ENCODE measurements at regions not wholly inside any gene's neighbourhood (a gene's known extent, or its start where the extent isn't known, plus 50 kb on each side); places are given as distances from the start of the nearest gene placed in this dataset.

DNA sequence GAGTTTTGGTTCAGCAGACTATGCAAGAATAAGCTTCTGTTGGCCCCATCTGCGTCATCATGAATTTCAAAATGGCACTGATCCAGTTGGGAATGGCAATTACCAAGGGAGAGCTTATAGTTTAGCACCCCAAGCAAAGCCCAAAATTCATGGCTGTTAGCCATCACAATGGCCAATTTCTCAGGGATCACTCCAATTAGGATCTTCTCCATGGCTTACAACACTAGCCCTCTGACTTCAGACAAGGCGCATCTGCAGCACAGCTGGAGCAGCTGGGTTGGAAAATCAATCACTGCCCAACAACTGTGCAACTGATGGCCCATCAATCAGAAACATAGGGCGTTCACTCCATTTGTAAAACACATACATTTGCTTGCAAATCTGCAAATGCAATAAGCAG, 273.6 kb downstream of the SRBD1 start:
- Mint-ChIP-seq H3K9me3 (no peaks in the 10 kb centered on the region), H3K36me3 (no peaks in the 10 kb centered on the region), H3K4me3 (no peak overlapping the region), H3K4me1 (no peaks in the 10 kb centered on the region), H3K27ac (no peak overlapping the region), H3K27me3 (peaks cover under 1% of the 10 kb centered on the region)
- DNase-seq, result no peak

DNA sequence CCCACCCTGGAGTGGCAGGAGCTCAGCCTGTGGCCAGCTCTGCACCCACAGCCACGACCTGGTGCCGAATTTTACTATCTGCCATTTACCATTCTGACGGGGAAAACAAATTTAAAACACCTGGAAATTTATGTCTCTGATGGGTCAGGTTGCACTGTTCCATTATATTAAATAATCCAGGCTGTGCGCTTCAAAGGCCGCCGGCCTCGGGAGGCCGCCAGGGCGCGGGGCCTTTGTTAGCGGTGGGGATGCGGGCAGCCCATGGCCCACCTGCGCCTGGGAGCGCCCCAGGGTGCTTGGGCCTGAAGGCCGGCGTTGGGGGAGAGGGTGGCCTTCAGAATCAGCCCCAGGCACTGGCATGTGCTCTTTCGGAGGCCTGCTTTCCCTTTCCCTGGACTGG, 276.9 kb downstream of the SRBD1 start:
- no peaks in the 10 kb centered on the region for H3K4me1 Mint-ChIP-seq
- no peaks in the 10 kb centered on the region for H3K9me3 Mint-ChIP-seq
- no peak for DNase-seq
- no peaks in the 10 kb centered on the region for H3K36me3 Mint-ChIP-seq
- no peak overlapping the region for H3K4me3 Mint-ChIP-seq
- H3K27me3 Mint-ChIP-seq, result no peaks in the 10 kb centered on the region
- no peak overlapping the region for H3K27ac Mint-ChIP-seq

DNA sequence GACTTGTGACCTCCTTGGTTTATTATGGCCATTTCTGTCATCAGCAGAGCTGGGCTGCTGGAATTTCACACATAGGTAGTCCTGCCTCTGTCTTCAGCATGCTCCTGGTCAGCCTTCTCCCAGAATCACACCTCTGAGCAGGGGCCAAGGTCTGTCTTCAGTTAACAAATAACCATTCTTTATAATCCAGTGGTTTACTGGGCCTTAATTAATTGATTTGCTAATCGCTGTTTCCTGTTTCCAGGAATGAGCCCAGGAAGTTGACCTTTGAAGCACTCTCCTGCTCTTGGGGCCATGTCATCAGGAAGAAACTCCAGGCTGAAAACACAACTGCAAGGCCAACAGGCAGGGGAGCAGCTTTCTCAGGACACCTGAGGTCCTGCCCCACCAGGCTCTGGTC, 278.5 kb downstream of the SRBD1 start:
- Mint-ChIP-seq H3K4me1 (no peaks in the 10 kb centered on the region), H3K4me3 (no peak overlapping the region), H3K9me3 (no peaks in the 10 kb centered on the region), H3K36me3 (no peaks in the 10 kb centered on the region), H3K27me3 (peaks cover 2% of the 10 kb centered on the region), H3K27ac (no peak overlapping the region)
- DNase-seq, result no peak

DNA sequence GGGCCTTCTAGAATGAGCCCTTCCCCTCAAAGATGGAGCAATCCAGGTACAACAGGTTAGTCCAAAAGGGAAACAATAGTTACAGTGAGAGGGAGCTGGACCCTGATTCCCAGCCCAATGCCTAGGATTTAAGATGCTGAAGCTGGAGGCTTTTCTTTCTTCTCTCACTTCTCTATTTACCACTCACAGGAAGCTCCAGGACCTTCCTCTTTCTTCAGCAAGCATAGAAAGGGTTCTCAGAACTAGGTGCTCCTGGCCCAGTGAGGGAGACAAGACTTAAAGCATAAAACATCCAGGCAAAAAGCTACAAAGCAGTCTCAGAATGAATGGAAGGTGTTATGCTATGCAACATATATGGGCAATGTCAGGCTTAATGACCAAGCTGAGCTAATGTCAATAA, 279.0 kb downstream of the SRBD1 start:
- Mint-ChIP-seq H3K4me3 (no peak overlapping the region), H3K36me3 (no peaks in the 10 kb centered on the region), H3K4me1 (no peaks in the 10 kb centered on the region), H3K9me3 (no peaks in the 10 kb centered on the region), H3K27me3 (peaks cover 4% of the 10 kb centered on the region), H3K27ac (no peak overlapping the region)
- no peak for DNase-seq

DNA sequence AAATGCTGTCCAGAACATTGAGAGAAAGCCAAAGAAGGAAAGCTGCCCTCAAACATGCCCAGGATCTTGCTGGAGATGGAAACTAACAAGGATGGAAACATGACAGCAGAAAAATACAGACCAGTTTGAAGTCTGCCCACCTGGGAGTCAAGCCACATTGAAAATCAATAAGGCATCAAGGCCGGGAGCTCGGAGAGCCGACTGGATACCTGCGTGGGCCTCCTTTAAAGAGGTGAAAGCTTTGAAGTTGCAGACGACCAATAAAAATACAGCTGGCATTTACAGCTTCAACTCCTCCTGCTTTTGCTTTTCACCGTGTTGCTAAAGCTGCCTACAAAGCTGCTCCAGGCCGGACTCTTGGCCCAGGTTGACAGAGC, 279.7 kb downstream of the SRBD1 start:
- H3K27ac Mint-ChIP-seq, result no peak overlapping the region
- DNase-seq, result no peak
- no peaks in the 10 kb centered on the region for H3K36me3 Mint-ChIP-seq
- H3K27me3 Mint-ChIP-seq, result peaks cover 4% of the 10 kb centered on the region
- H3K9me3 Mint-ChIP-seq, result no peaks in the 10 kb centered on the region
- H3K4me1 Mint-ChIP-seq, result no peaks in the 10 kb centered on the region
- no peak overlapping the region for H3K4me3 Mint-ChIP-seq

DNA sequence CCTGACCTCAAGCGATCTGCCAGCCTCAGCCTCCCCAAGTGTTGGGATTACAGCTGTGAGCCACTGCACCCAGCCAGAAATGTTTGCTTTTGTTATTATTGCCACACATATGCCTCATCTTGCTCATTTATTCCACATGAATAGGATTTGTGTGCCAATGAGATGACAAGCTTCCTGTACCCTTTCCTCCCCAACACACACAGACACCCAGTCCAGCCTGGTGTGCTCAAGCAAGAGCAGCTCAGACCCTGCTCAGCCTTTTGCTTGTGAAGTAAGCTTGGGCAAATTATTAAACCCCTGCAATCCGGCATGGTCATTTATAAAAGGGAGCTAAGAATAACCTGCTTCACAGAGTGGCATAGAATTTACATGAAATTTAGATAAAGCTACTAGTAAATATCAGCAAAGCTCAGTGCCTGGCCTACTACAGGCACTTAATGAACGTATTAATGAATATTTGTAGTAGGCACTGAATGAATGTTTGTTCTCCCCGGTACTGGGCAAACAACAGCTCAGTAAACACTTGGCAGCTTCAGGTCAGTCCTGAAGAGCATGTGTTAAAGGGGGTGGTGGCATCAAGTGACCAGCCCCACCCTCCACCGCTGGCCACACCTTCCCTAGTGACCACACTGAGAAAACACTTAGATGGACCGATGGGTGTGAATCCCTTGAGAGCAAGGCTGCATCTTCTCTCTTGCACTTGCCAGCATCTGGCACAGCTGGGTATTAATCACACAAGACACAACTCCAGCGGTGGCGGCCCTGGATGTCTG, 280.2 kb downstream of the SRBD1 start:
- no peak for DNase-seq
- Mint-ChIP-seq H3K27ac (no peak overlapping the region), H3K4me3 (no peak overlapping the region), H3K4me1 (no peaks in the 10 kb centered on the region), H3K36me3 (no peaks in the 10 kb centered on the region), H3K9me3 (no peaks in the 10 kb centered on the region), H3K27me3 (peaks cover 4% of the 10 kb centered on the region)

DNA sequence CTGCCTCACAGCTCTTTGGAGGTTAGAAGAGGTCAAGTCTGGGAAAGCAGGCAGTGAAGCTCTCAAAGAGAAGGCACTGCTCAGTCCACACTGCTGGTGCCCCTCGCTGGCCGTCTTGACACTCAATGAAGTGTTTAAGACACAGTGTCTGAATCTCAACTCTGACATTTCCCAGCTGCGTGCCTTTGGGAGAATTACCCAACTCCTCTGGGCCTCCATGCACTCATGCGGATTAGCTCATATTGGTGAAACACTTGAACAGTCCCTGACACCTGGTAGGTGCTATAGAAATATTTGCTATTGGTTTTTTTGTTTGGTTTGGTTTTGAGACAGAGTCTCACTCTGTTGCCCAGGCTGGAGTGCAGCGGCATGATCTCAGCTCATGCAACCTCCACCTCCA, 281.0 kb downstream of the SRBD1 start:
- Mint-ChIP-seq H3K4me3 (no peak overlapping the region), H3K27ac (no peak overlapping the region)

DNA sequence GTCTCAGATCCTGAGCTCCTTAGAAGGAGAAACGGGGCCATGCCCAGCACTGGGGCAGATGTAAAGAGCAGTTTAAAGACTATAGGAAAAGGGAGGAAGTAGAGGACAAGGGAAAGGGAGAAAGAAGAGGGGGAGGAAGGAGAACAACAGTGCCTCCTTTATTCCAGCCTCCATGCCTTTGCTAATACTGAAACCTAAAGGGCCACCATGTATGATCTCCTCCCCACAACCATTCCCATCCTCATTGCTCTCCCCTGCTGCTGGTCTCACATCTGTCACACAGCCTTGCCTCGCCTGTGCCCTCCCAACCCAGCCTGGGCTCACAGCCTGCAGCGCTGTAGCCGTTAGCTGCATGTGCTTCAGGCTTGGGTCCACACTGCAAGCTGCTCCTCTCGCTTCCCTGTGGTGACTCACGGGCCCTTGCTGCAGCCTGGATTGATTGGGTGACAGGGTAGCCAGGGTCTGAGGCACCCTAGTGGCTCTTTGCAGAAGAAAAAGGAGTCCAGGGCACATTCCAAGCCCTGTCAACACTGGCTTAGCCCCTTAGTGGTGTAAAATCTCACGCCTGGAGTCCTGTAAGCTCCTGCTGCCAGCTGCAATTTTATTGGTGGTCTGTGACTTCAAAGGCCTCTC, 281.9 kb downstream of the SRBD1 start:
- Mint-ChIP-seq H3K4me3 (no peak overlapping the region), H3K27ac (no peak overlapping the region), H3K9me3 (no peaks in the 10 kb centered on the region), H3K4me1 (no peaks in the 10 kb centered on the region), H3K27me3 (peaks cover 4% of the 10 kb centered on the region), H3K36me3 (no peaks in the 10 kb centered on the region)
- DNase-seq, result no peak

More for the DNA sequence above, 281.0 kb downstream of the SRBD1 start:
- Mint-ChIP-seq H3K27me3 (peaks cover 4% of the 10 kb centered on the region), H3K4me1 (no peaks in the 10 kb centered on the region), H3K9me3 (no peaks in the 10 kb centered on the region), H3K36me3 (no peaks in the 10 kb centered on the region)
- DNase-seq, result no peak

DNA sequence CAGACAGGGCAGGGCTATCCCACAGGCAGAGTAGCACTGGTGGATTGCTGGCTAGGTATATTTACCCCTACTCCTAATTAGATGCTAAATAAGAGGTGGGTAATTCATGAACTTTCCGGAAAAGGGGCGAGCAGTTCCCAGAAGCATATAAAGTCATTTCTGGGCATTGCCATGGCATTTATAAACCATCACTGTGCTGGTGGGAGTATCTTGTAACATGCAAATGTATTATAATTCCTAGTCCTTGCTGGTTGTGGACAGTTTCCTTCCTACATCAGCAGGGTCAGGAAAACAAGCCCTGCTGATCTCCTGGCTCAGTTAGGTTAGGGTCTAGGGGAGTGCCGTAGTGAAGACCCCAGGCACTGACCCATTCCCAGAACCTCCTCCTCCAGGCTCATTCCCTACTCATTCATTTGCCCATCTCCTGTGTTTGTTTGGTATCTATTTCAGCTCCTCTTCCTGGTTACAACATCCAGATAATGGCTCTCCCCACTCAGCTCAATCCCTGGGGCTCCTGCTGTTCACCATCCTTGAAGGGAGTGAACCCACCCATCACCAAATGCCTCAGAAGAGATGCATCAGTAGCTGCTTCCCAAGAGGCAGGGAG, 282.7 kb downstream of the SRBD1 start:
- Mint-ChIP-seq H3K4me1 (no peaks in the 10 kb centered on the region), H3K27ac (no peak overlapping the region), H3K27me3 (peaks cover 4% of the 10 kb centered on the region), H3K36me3 (no peaks in the 10 kb centered on the region), H3K4me3 (no peak overlapping the region), H3K9me3 (peaks cover 1% of the 10 kb centered on the region)
- DNase-seq, result no peak

DNA sequence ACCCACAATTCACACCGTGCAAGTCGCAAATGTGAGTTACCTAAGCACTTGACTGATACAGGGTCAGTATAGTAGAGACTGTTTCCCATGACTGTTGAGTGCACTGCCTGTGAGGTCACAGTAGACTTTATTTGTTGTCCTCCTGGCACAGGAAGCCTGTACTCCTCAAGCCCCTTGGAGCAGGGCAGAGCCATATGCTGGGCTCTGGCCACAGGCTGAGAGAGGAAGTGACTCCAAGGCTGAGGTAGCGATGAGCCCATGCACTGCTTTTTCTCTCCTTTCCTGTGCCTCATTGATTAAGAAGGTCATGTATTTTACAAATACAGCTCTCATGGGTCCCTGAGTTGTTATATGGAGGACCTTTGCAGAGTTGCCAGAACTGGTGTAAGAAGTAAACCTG, 287.7 kb downstream of the SRBD1 start:
- no peaks in the 10 kb centered on the region for H3K4me1 Mint-ChIP-seq

DNA sequence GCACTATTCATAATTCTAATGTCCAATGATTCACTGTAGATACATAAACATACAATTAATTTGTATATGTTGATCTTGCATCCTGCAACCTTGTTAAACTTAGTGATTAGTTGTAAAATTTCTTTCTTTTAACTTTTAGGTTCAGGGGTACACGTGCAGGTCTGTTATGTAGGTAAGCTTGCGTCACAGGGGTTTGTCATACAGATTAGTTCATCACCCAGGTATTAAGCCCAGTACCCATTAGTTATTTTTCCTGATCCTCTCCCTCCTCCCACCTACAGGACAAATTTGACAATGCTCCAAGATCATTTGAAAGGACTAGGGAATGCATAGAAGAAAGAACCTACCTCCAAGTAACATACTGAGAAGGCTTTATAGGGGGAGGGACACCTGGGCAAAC, 290.1 kb downstream of the SRBD1 start:
- Mint-ChIP-seq H3K27me3 (peaks cover 3% of the 10 kb centered on the region), H3K27ac (no peak overlapping the region), H3K36me3 (no peaks in the 10 kb centered on the region), H3K4me1 (no peaks in the 10 kb centered on the region), H3K9me3 (peaks cover 1% of the 10 kb centered on the region), H3K4me3 (no peak overlapping the region)
- DNase-seq, result no peak

More for the DNA sequence above, 287.7 kb downstream of the SRBD1 start:
- H3K4me3 Mint-ChIP-seq, result no peak overlapping the region
- DNase-seq, result no peak
- H3K27ac Mint-ChIP-seq, result no peak overlapping the region
- H3K9me3 Mint-ChIP-seq, result peaks cover 1% of the 10 kb centered on the region
- H3K36me3 Mint-ChIP-seq, result no peaks in the 10 kb centered on the region
- H3K27me3 Mint-ChIP-seq, result peaks cover 7% of the 10 kb centered on the region

DNA sequence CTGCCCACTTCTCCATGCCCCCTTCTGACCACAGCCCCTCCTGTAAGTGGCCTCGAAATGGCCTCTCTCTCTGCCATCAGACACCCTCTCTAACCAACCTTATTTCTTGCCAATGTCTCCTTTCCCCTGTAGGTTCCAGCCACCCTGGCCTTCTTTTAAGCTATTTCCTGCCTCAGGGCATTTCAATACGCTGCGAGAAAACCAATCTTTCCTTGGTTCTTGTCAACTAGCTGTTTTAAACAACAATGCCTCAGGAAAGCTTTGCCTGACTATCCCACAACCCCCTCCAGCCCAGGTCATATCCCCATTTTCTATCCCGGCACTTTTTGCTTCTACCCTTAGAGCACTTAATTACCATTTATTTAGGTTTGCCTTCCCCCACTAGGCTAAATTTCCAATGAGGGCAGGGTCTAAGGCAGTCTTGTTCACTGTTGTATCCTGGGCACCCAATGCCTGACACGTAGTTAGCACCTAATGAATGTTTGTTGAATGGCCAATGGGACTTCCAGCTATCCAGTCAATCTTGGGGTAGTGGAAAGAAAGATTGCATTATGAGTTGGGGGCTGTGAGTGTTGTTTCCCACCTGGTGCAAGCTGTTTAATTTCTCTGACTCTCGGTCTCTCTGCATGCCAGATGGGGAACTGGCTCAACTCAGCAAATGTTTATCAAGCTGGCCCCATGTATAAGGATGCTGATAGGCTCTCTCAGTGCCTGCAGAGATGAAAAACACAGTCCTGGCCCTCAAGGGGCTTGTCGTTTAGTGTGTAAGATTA, 291.2 kb downstream of the SRBD1 start:
- Mint-ChIP-seq H3K27me3 (peaks cover 3% of the 10 kb centered on the region), H3K9me3 (peaks cover 1% of the 10 kb centered on the region), H3K27ac (no peak overlapping the region), H3K36me3 (no peaks in the 10 kb centered on the region), H3K4me1 (no peaks in the 10 kb centered on the region), H3K4me3 (no peak overlapping the region)
- DNase-seq, result no peak

DNA sequence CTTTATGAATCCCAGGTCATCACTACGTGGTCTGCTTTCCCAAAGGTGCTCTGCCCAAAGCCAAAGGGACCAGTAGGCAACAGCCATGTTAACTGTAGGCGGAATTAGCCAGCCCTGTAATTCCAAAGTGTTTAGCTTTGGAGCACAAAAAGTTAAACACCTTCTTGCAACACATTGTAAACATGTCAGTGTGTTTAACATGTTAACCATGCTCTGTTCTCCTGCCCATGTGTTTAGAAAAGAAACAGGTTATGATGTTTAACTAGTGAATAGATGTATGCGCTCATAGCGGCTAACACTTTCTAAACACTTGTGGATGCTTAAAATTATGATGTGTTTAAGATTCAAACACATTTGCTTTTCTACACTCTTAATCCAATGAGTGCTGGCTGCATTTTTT, 292.4 kb downstream of the SRBD1 start:
- Mint-ChIP-seq H3K27ac (no peak overlapping the region), H3K4me3 (no peak overlapping the region)
- no peak for DNase-seq

DNA sequence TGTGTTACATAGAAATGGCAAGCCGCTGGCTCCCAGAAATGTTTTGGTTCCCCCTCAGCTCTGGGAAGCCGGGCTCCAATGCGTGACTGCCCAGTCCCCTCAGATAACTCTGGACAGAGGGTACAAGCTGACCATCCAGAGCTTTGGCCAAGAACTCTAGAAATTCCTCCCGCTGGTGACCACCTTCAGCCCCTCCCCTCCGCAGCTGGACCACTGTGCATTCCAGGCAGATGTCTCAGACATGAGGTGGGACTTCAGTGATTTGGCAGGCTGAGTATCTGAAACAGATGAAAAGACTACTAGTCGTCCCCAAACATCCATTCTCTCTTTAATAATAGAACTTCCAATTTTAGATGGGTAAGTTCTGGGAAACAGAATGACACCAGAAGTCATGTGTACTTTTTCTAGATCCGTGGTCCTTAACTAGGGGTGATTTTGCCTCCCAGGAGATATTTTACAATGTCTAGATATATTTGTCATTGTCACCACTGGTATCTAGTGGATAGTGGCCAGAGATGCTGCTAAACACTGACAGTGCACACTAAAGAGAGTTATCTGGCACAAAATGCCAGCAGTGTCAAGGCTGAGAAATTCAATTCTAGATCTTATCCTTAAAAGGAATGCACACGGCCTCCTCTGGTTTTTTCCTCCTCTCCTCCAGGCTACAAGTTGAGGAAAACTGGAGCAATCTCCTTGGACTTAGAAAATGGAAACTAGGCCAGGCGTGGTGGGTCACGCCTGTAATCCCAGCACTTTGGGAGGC, 294.3 kb downstream of the SRBD1 start:
- DNase-seq, result no peak
- peaks cover 3% of the 10 kb centered on the region for H3K27me3 Mint-ChIP-seq
- no peaks in the 10 kb centered on the region for H3K9me3 Mint-ChIP-seq
- H3K36me3 Mint-ChIP-seq, result no peaks in the 10 kb centered on the region
- no peak overlapping the region for H3K4me3 Mint-ChIP-seq
- no peaks in the 10 kb centered on the region for H3K4me1 Mint-ChIP-seq
- H3K27ac Mint-ChIP-seq, result no peak overlapping the region

More for the DNA sequence above, 292.4 kb downstream of the SRBD1 start:
- H3K9me3 Mint-ChIP-seq, result no peaks in the 10 kb centered on the region
- H3K27me3 Mint-ChIP-seq, result peaks cover 3% of the 10 kb centered on the region
- no peaks in the 10 kb centered on the region for H3K36me3 Mint-ChIP-seq
- no peaks in the 10 kb centered on the region for H3K4me1 Mint-ChIP-seq

DNA sequence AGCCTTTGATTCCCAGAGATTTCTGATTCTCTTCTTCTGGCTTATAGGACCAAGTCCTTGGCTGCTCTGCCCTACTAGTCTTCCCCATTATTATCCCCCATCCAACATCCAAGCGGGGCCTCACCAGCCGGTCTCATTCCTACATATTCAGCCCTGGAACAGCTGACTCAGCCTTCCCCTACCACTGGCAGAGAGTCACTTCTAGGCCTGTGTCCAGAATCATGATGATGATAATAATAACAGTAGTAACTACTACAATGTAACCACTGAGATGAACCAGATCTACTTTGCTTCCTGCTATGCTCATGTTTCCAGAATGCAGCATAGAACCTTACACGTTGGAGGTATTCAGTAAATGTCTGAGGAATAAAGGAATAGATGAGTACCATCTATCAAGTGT, 295.2 kb downstream of the SRBD1 start:
- no peak overlapping the region for H3K27ac Mint-ChIP-seq
- DNase-seq, result no peak
- no peak overlapping the region for H3K4me3 Mint-ChIP-seq
- H3K4me1 Mint-ChIP-seq, result no peaks in the 10 kb centered on the region
- H3K27me3 Mint-ChIP-seq, result no peaks in the 10 kb centered on the region
- H3K9me3 Mint-ChIP-seq, result no peaks in the 10 kb centered on the region
- no peaks in the 10 kb centered on the region for H3K36me3 Mint-ChIP-seq

Data from activated naive CD8-positive, alpha-beta T cell treated with anti-CD3 and anti-CD28 coated beads for 36 hours (primary cell).